ENCODE measurements at regions not wholly inside any gene's neighbourhood (a gene's known extent, or its start where the extent isn't known, plus 50 kb on each side); places are given as distances from the start of the nearest gene placed in this dataset.
"Not testable (repeated sequence)": the region's sequence is repeated elsewhere in the genome, so short reads cannot be mapped to it uniquely, and the experiment has no call there.

DNA sequence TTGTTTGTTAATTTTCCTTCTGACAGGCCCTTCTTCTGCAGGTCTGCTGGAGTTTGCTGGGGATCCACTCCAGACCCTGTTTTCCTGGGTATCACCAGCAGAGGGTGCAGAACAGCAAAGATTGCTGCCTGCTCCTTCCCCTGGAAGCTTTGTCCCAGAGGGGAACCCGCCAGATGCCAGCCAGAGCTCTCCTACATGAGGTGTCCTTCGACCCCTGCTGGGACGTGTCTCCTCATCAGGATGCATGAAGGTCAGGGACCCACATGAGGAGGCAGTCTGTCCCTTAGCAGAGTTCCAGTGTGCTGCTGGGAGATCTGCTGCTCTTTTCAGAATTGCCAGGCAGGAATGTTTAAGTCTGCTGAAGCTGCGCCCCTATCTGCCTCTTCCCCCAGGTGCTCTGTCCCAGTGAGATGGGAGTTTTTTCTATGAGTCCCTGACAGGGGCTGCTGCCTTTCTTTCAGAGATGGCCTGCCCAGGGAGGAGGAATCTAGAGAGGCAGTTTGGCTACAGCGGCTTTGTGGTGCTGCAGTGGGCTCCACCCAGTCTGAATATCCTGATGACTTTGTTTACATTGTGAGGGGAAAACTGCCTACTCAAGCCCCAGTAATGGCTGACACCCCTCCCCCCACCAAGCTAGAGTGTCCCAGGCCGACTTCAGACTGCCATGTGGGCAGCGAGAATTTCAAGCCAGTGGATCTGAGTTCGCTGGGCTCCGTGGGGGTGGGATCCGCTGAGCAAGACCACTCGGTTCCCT lies 772.0 kb upstream of the FAM174A start:
- DNase-seq (ENCODE audit: low spot score) (no peak), FAIRE-seq (no peak)

DNA sequence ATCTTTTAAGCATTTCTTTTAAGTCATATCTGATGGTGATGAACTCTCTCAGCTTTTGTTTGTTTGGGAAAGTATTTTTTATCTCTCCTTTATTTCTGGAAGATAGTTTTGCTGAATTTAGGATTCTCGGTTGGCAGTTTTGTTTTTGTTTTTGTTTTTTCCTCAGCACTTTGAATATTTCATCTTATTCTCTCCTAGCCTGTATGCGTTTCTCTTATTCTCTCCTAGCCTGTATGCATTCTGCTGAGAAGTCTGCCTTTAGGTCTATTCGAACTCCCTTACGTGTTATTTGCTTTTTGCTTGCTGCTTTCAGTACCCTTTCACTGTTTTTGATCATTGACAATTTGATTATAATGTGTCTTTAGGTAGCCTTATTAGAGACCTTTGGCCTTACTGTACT lies 787.8 kb upstream of the FAM174A start:
- no peak for FAIRE-seq
- DNase-seq (ENCODE audit: low spot score) = no peak

DNA sequence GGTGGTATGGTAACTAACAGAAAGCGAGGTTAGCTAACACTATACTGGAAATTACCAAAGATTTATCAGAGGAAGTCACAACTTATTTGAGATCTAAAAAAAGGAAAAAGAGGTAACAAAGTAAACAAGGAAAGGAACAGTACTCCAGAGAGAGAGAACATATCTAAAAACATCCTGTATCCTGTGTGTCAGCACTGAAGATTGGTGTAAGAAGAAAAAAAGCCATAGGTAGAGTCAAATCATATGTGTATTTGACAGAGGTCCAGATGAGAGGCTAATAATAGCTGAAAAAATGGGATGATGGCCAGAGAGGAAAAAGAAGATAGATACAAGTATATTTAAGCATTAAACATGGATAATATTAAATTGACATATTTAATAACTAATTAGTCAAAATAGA lies 802.0 kb upstream of the FAM174A start:
- not testable (repeated sequence) for FAIRE-seq; DNase-seq (ENCODE audit: low spot score)

GRCh38 chr5:99730653-99731052 lies 801.8 kb upstream of the CHD1 start:
- not testable (repeated sequence) for DNase-seq (ENCODE audit: low spot score); FAIRE-seq

GRCh38 chr5:99724732-99725290 lies 796.0 kb upstream of the CHD1 start:
- no peak for FAIRE-seq
- no peak for DNase-seq (ENCODE audit: low spot score)

DNA sequence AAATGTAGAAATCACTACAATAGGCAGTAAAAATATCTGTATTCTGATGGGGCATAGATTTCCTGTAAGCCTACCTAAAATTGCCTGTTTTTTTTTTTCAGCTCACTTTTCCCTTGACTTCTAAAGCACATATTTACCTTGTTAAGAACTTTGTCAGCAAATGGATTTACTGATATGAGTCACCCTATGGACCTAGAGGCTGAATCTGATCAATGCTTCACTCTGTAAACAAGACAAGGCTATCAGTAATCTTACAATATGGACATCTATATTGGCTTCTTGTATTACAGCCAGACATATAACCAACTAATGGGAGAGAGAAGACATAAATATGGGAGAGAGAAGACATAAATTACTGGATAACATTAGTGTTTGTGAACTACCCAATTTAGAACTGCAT lies 792.7 kb upstream of the CHD1 start:
- FAIRE-seq (no peak), DNase-seq (ENCODE audit: low spot score) (no peak)

DNA sequence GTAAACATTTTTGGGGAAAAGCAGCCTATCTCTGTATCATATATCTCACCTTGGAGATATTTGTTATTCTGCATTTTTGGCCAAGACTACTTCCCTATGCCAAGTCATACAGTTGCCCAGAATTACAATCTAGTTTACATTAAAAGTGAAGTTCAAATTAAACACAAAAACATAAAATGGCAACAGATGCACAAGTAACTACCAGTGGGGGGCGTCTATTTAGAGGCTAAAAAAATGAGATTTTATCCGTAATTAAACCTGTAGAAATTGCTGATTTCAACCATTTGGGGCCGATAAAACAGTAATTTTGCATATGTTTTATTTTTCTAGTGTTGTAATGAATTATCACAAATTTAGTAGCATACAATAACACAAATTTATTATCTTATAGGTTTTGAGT lies 787.1 kb upstream of the CHD1 start:
- DNase-seq (ENCODE audit: low spot score) (no peak), FAIRE-seq (no peak)

DNA sequence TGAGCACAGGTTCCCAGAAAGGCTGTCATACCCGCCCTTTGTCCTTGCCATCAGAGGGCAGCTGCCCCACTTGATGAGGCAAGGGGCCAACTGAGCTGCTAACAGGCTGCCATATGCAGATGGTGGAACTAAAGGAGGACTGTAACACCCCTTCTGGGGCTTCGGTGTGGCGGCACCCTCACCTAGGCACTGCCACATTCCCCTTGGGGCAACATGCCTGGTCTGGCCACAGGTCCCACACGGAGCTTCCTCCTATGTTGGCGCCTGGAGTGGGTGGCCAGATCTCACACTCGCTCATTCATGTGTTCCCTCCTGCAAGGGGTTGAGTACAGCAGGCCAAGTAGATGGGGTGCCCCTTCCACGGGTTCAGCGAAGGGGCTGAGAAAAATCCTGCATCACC lies 777.4 kb upstream of the CHD1 start:
- DNase-seq (ENCODE audit: low spot score) (no peak), FAIRE-seq (no peak)

DNA sequence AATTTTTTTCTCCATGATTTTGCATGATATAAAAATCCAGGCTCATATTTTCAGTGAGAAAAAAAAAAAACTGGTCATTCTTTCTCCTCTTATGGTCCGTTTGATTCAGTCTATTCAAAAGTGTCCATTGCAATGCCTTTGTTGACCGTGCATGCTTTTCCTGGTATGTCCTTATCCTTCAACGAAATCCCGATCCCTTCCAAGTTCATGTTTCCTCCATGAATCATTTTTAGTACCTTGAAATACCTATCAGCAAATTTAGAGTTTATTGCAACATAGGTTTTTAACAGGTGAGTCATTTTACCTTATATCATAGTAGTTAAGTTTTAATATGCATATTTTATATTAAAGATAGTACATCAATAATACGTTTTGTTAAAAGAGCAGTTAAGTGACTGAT lies 773.8 kb upstream of the CHD1 start:
- DNase-seq (ENCODE audit: low spot score) (no peak), FAIRE-seq (no peak)

- FAIRE-seq = no peak
- no peak for DNase-seq (ENCODE audit: low spot score)
Observed at GRCh38 chr5:99694884-99695283, 766.1 kb upstream of the CHD1 start.

GRCh38 chr5:99686538-99686937 lies 757.7 kb upstream of the CHD1 start:
- DNase-seq (ENCODE audit: low spot score) = no peak
- FAIRE-seq = no peak

DNA sequence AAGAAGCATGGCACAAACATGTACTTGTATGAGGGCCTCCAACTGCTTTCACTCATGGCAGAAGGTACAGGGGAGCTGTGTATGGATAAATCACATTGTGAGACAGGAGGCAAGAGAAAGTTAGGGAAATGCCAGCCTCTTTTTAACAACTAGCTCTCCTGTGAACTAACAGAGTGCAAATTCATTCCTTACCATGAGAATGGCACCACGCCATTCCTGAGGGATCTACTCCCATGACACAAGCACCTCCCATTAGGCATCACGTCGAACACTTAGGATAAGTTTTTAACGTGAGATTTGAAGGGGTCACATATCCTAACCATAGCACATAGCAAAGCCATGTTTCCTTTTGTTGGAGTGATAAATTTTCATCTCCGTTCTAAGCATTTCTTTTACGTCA lies 747.2 kb upstream of the CHD1 start:
- no peak for DNase-seq (ENCODE audit: low spot score)
- FAIRE-seq = no peak

- DNase-seq (ENCODE audit: low spot score) (no peak), FAIRE-seq (no peak)
Observed at GRCh38 chr5:99674101-99674500, 745.3 kb upstream of the CHD1 start.

- no peak for FAIRE-seq
- no peak for DNase-seq (ENCODE audit: low spot score)
Observed at GRCh38 chr5:99664972-99665371, 736.2 kb upstream of the CHD1 start.

DNA sequence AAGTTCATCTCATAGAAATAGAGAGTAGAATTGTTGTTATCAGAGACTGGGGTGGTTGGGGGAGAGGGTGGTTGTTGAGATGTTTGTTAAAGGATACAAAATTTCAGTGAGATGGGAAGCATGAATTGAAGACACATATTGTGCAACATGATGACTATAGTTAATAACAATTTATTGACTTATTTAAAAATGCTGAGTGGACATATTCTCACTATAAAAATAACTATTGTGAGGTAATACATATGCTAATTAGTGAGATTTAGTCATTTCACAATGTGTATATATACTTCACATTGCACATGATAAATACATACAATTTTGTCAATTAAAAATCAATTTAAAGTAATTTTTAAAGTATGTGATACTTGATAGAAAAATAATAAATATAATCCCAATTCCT lies 722.5 kb upstream of the CHD1 start:
- FAIRE-seq (no peak), DNase-seq (ENCODE audit: low spot score) (no peak)

DNA sequence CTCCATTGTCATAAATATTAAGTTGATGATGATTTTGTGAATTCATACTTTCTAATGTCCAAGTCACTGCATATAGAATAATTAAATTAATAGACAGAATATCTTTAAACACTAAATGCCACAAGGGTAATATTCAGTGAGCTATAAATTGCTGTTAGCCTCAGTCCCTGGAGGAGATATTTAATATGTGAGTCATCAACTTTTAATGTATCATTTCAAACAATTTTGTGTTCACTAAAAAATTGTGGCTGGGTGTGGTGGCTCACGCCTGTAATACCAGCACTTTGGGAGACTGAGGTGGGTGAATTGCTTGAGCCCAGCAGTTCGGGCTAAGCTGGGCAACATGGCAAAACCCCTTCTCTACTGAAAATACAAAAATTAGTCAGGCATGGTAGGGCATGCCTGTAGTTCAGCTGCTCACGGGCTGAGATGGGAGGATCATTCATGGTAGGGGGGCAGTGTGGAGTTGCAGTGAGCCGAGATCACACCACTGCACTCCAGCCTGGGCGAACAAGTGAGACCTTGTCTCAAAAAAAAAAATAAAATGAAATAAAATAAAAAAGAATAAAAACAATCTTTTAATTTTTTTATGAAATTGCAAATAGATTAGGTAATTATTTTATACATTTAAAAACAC lies 717.3 kb upstream of the CHD1 start:
- no peak for FAIRE-seq
- no peak for DNase-seq (ENCODE audit: low spot score)

GRCh38 chr5:99644822-99645221 lies 716.0 kb upstream of the CHD1 start:
- FAIRE-seq = no peak

GRCh38 chr5:99640646-99641045 lies 711.8 kb upstream of the CHD1 start:
- no peak for FAIRE-seq
- DNase-seq (ENCODE audit: low spot score) = no peak

More at GRCh38 chr5:99644822-99645221, 716.0 kb upstream of the CHD1 start:
- DNase-seq (ENCODE audit: low spot score) = no peak

- no peak for FAIRE-seq
- no peak for DNase-seq (ENCODE audit: low spot score)
Observed at GRCh38 chr5:99639905-99640304, 711.1 kb upstream of the CHD1 start.

- no peak for FAIRE-seq
Observed at GRCh38 chr5:99636663-99637062, 707.9 kb upstream of the CHD1 start.

DNA sequence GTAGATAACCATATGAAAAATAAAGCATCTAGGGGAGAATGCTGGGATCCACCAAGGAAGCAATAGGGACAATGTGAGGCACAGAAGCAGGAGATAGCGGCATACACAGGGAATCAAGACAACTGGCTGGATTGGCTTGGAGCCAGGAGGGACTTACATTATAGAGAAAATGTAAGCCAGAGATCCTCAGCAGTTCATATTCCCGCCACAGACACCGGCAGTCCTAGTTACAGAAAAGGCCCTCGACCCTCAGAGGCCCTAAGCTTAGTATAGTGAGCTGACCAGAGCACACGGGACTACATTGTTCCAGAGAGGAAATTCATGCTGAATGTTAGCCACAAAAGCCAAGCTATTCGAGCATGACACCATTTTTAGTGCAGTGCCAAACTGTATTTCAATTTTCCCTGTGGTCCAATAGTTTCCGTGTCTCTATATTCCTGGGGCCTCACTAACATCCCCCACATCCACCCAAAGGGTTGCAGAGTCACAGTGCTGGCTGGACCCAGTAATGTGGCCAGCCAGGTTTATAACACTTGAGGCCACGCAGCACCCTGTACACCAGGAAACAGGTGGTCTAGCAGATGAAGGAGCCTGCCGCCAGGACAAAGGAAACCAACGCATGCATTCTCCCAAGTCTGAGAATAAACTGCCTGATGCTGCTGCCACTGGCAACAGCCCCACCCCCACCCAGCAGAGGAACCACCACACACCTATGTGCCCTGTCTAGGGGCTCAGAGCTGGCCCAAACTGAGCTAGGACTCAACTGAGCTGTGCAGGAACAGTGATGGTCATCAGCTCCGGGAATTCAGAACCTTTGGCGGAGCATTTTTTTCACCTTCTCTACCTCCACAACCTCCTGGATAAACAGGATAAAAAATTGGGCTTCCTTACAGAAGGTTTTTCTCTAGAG lies 693.2 kb upstream of the CHD1 start:
- DNase-seq (ENCODE audit: low spot score) (no peak), FAIRE-seq (no peak)

More at GRCh38 chr5:99636663-99637062, 707.9 kb upstream of the CHD1 start:
- DNase-seq (ENCODE audit: low spot score) = no peak

- FAIRE-seq (no peak), DNase-seq (ENCODE audit: low spot score) (no peak)
Observed at GRCh38 chr5:99617335-99617734, 688.5 kb upstream of the CHD1 start.

Measured in RCC 7860 (cell line).